CD4-positive, alpha-beta T cell treated with Interleukin-4 for 1 hour (primary cell): ENCODE measurements at regions not wholly inside any gene's neighbourhood (a gene's known extent, or its start where the extent isn't known, plus 50 kb on each side); places are given as distances from the start of the nearest gene placed in this dataset.

Source experiments
- DNase-seq, 2 donors: peaks; one replicate each; pipeline ENCODE4 v3.0.0-alpha.2; 2020 to 2022

DNA sequence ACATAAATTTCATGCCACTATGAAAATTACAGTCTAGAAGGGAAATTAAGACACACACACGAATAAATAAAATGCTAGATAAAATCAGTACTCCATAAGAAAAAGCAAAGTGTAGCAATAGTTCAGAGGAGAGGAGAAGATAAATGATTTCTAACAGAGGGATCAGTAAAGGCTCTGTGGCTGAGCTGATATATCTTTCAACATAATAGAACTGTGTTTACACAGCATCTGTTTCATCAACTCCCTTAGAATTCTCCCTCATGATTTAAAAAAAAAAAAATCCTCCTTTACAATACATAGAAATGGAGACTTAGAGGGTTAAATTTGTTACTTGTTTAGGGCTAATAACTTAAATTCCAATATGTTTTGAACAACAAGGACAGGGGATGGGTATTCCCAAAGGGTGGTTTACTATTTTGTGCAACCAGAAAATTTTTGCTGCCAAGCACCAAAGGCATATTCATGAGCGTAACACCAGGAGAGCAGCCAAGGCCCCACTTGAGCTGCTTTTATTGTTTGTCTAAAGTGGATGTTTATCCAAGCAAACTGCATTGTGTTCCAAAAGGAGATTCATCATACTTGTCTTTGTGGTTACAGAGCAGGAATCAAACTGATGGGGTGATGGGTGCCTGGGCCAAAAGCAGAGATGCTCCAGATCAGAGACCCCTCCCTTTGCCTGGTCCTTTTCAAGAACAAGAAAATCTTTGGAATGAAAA is 162.7 kb downstream of the BMP4 start:
- no peak for DNase-seq

DNA sequence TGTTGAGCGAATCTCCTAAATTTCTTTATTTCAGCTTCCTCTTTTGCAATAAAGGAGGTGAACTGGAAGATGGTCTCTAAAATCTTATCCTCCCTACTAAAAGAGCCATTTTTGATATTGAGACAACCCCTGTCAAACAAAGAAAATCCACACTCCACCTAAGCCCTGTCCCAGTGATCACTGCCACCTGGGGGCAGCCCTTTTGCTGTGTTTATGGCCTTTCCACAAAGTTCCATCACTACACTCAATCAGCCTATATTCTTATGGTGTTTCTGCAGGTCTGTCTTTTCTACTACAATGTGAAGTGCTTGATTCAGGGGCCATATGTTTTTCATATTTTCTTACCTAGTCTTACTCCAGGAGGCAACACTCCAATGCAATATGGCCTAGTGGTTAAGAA is 163.7 kb downstream of the BMP4 start:
- no peak for DNase-seq

DNA sequence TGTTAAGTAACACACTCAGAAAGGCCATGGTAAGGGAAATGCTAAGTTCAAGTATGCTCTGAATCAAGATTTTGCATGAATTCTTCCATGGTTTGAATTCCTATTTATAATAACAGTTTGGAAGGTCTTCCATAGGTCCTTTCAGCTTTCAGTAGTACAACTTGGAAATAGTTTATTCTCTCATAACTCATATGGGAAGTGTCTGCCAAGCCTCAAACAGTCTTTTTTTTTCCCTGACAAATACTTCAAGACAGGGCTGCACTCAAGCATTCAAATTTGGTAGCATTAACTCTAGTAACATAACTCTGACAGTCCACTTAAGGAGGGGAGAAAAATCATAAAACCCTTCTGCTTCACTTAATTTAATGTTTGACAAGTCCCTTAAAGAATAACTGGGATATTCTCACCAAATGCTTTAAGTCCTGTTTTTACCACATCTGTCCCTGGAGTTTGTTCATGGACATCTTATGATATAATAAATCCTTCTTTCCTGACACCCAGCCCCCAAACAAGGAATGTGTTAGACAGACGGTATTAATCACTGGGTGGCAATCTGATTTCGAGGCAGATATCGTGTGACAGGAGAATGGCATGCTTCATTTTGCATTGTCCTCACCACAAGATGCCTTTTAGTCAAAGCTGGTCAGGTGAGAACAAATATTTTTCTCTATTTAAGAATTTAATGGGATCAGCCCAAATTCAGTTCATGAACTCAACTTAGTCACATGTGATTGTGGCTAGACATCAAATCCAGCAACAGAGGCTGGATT is 165.7 kb downstream of the BMP4 start:
- DNase-seq, result no peak

DNA sequence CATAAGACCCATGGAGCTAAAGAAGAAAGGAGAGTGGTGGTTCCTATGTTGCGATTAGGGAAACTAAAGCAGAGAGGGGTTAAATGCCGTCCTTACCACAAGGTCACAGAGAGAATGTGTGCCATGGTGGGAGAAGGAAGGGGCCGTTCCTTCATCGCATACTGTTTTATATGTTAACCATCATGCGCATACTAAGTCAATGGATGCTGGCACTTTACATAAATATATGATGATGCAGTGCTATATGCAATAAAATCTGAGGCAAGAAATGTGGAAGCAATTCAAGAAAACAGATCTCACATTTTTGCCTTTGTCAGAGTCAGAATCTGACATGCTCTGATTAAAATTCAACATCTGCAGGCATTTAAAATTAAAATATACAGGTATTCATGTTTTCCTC is 168.1 kb downstream of the BMP4 start:
- no peak for DNase-seq

DNA sequence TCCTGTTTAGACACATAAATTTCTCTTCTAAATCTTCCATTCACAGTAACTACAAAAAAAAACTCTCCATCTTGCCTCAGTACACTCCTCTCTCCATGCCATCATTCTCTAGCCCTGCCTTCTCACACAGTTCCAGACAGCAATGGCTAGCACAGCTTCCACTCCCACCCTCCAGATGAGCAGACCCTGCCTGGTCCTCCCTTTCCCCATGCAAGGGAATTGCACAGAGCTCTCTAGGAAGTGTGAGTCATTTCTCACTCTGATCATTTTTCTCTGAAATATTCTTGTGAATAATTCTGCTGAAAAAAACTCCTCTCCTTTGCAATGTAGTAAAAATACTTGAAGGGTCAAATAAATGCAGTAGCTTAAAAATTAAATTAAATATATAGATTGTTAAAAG is 170.6 kb downstream of the BMP4 start:
- DNase-seq, result no peak

DNA sequence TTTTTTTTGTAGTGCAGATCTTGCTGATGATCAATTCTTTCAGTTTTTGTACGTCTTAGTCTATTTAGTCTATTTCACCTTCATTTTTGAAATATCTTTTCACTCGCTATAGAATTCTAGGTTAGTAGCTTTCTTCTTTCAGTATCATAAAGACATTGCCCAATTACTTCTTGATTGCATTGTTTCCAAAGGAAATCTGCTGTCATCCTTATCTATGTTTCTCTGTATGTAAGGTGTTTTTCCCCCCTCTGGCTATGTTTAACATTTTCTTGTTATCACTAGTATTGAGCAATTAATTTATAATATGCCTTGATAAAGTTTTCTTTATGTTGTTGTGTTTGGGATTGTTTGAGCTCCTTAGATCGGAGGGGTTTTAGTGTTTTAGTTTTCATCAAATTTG is 171.9 kb downstream of the BMP4 start:
- DNase-seq, result no peak

DNA sequence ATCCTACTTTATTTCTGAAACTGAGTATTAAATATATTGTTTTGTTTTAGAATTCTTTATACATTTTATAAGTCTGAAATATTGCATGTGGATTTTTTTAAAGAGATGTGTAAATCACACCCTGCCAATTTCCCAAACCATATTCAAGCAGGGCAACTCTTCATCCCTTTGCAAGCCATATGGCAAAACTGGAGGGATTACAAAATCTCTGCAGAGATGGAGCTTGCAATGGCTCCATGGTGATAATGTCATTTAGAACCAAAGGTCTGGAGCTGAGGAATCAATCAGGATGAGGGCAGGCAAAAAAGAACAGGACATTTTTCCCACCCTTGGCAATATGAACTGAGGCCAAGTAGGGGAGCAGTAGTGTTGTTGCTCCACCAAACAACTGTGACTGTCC is 173.4 kb downstream of the BMP4 start:
- no peak for DNase-seq

DNA sequence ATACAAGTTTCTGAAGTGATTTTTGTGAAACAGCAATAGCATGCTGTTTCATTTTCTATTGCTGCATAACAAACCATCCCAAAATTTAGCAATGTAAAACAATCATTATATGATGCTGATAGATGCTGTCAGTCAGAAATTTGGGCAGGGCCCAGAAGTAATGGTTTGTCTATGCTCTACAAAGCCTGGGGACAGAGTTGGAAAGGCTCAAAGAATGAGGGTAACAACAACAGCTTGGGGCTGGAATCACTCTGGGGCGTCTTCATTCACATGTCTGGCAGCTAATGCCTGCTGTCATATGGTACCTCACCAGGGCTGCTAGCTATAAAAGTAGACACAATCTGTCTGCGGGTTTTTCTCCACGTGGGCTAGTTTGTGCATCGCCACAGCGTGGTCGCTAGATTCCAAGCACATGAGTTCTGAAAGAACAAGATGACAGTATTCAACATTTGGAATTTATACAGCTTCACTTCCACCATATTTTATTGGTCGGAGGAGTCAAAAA is 176.5 kb downstream of the BMP4 start:
- no peak for DNase-seq

DNA sequence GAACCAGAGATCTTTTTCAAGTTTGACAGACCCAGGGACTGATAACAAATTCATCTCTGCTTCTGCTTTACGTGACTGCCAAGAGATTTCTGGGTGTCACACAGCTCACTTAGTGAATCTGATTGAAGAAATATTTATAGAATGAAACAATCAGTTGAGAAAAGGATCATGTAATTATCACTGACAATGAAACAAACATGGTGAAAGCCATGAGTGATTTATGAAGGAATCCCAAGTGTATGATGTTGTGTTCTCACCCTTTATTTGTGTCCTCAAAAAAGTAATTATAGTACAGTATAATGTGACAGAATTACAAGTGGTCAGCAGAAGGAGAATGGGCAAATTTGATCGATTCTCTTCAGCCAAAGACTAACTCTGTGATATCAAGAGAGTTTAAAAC is 177.3 kb downstream of the BMP4 start:
- no peak for DNase-seq

DNA sequence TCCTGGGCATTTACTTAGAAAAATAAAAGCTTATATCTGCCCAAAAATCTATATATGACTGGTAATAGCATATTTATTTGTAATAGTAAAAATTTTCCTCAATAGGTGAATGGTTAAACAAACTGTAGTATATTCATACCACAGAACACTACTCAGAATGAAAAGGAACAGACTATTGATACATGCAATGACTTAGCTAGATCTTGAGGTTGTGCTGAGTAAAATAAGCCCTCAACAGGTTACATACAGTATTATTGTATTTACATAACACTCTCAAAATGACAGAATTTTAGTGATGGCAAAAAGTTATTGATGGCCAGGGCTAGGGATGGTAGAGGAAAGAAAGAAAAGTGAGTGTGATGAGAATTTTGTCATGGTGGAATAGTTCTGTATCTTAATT is 178.4 kb downstream of the BMP4 start:
- DNase-seq, result no peak

DNA sequence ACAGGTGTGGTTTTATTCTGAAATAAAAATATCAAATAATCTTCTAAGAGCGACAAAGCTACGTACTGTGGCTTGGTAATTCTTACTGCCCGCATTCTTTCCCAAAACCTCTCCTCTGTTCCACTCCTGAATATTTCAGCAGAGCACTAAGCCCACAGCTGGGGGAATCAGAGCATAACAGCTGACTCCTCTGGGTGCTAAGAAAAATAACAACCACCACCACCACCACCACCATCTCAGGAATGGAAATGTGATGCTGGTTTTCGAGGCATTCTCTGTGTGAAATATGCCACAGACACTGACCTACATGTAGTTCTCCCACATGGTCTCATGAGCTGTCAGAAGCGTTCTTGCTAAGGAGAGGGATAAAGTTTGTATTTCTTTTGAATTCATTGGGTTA is 183.7 kb downstream of the BMP4 start:
- no peak for DNase-seq

DNA sequence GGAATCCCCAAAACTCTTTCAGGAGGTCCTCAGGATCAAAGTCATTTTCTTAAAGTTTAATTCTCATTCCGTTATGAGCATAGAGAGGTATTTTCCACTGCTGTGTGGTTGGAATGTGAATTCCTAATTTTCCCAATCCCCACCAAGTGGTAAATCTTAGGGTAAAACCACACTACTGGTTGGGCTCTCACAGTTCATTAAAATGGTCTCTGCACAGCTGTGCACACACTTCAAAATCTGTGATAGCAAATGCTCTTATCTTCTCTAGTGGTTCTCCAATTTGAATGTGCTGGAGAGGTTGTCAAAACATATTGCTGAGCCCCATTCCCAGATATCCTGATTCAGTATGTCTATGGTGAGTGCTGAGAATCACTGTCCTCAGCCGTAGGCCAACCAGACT is 189.1 kb downstream of the BMP4 start:
- no peak for DNase-seq

DNA sequence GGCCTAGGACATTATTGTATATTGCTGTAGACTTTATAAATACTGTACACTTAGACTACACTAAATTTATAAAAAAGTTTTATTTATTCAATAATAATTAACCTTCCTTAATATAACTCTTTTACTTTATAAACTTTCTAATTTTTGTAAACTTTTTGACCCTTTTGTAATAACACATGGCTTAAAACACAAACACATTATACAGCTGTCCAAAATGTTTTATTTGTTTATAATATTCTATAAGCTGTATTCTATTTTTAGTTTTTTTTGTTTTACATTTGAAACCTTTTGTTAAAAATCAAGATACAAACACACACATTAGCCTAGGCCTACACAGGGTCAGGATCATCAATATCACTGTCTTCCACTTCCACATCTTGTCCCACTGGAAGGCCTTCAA is 190.0 kb downstream of the BMP4 start:
- DNase-seq, result no peak

DNA sequence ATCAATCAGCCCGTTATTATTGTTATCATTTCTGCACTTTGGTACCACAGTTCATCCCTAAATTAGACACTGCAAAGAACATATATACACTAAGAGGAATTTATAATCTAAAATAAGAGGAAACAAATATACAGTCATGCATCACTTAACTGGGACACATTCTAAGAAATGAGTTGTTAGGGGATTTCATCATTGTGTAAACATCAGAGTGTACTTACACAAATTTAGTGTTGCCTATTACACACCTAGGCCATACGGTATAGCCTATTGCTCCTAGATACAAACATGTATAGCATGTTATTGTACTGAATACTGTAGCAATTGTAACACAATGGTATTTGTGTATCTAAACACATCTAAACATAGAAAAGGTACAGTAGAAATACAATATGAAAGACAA is 190.5 kb downstream of the BMP4 start:
- DNase-seq, result no peak

DNA sequence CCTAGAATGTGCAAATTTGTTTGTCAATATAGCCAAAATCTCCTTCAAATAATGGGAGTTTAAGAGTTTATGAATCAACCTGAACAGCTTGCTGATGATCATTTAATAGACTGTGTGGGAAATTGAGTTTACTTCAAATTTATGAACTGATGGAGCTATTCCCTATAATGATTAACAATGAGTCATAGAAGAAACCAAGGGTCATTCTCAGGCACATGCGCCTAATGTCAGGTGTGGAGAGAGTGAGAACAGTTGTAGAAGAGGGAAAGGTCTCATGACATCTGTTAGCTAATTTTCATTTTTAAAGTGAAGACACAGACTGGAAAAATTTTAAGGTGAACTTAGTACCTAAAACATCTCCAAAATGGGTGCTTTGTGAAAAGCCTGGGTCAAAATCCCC is 191.8 kb downstream of the BMP4 start:
- DNase-seq, result no peak

DNA sequence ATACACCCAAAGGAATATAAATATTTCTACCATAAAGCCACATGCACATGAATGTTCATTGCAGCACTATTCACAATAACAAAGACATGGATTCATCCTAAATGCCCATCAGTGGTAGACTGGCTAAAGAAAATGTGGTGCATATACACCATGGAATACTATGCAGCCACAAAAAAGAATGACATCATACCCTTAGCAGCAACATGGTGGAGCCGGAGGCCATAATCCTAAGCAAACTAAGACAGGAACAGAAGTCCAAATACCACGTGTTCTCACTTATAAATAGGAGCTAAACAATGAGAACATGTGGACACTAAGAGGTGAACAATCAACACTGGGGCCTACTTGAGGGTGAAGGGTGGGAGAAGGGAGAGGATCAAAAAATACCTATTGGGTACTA is 198.5 kb downstream of the BMP4 start:
- no peak for DNase-seq

DNA sequence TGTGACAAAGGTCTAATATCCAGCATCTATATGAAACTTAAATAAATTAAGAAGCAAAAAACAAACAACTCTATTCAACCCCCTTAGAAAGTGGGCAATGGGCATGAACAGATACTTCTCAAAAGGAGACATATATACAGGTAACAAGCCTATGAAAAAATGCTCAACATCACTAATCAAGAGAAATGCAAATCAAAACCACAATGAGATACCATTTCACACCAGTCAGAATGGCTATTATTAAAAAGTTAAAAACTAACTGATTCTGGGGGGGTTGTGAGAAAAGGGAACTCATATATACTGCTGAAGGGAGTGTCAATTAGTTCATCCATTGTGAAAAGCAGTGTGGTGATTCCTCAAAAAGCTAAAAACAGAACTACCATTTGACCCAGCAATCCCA is 198.9 kb downstream of the BMP4 start:
- DNase-seq, result no peak

DNA sequence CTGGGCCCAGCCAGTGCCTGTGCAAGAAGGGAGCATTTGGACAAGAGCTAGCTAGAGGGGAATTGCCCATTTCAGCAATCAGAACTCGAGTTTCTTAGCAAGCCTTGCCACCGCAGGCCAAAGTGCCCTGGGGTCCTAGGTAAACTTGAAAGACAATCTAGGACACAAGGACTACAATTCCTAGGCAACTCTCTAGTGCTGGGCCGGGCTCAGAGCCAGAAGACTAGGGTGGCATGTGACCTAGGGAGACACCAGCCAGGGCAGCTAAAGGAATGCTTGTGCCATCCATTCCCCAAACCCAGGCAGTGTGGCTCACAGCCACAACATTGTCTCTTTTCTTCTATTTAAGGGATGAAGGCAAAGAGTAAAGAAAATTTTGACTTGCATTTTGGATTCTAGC is 205.0 kb downstream of the BMP4 start:
- no peak for DNase-seq

DNA sequence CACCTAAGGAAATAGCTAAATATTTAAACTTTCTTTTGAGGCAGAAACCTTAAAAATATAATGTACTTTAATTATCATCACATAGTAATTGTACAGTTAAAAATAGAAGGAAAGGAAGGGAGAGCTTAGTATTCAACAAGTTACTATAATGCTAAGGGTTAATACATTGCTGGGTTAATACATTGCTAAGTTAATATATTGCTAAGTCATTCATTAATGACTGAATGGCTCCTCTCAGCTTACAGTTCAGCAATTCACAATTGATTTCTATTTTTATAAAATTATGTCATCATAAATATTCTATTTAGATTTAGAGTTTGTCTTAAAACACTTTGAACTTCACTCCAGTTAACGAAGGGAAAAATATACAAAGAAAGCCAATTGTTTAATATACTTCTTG is 207.9 kb downstream of the BMP4 start:
- DNase-seq, result no peak

DNA sequence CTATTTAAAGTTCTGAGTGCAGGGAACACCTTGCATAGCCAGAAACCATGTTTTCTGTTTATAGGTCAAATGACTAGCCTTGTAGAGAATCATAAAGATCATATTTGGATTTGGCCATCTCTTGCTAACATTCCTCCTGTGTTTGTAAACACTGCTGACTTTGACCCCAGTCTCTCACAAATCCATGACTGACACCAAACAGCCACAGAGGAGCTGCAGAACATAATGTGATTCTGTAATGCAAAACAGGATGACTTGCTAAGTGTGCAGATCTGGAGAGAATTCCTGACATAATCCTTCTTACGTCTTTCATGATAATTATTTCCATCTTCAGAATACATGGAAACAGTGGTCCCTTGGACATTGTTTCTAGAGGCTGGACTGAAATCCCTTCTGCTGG is 211.8 kb downstream of the BMP4 start:
- DNase-seq, result no peak

DNA sequence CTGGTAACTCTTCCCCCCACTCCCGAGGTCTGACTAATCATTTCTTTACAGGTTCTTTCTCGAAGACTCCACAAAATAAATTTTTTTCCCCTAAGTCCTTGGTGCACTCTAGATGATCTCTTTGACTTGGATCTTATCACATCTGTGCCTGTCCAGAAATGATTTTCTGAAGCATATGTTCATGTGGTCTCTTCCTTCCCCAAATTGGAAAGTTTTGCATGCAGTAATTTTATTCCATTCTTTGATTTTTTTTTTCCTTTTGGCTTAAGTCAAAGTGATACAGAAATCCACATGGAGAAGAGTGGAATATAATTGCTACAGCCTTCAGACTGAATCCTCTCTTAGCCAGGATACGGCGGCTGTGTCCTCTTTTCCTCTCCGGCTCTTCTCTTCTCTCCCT is 213.3 kb downstream of the BMP4 start:
- DNase-seq, result no peak

DNA sequence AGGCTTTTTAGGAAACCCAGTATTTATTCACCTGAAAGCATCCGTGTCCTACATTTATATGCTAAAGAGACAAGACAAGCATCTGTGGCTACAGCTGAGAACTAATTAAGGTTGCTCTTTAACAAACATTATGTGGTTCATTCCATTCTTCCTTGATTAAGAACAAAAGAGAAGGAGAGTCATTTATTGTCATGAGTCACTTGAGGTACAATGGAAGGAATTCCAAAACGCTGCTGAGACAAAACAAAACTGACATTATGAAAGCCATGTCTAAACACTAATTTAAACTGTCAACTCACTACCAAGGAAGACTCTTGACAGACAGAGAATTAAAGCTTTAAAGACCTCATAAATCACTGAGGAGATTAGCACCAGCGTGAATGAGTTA is 214.4 kb downstream of the BMP4 start:
- DNase-seq, result no peak

DNA sequence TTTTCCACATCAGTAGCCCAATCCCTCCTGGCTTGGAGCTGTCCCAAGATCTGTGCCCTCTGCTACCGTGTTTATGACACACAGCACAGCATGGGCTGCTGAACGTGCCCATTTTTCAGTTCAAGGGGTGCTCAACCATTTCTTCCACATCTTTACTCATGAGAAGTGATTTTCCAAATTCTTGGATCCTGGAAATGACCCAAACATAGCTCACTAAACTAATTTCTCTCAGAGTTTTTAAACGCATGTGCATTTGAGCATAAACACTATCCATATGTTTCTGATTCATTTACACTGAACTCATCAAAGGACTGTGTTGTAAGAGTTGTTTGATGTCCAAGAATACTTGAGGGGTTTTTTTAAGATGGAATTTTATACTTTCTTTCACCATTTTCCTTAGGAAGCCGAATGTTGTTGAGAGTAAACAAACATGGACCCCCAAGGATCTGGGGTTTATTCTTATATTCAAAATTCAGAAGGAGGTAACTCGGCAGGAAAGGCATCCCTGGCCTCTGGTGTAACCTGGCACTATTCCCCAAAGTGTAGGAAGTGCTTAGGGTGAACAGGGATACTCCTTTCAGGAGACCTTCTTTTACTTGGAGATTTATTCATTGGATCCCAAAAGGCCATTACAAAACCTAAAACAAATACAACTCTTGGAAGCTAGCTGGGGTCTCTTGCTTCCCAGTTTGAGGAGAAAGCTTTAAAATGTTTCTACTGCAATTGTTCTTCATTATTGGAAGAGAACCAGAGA is 215.0 kb downstream of the BMP4 start:
- DNase-seq, result no peak

DNA sequence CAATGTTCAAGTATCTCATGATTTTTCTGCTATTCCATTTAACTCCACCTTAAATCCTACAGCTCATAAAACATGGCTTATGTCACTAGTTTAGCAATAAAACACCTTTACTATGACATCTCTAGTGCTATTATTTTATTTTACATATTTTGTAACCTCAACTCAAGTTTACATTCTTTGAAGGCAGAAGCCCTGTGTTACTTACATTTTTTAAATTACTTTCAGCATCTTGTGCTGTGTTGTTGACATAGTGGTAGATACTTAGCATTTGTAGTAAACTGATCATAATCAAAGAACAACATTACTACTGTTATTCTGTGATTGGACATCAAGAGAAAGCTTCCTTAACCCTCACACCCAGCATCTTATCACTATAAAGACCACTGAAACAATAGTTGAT is 216.1 kb downstream of the BMP4 start:
- DNase-seq, result no peak
